NCI-H82 (cell line): ENCODE measurements at regions not wholly inside any gene's neighbourhood (a gene's known extent, or its start where the extent isn't known, plus 50 kb on each side); places are given as distances from the start of the nearest gene placed in this dataset.

ENCODE experiments used
- DNase-seq: peaks from one replicate; lab custom pipeline; 2025; lab: John Stamatoyannopoulos, UW

DNA sequence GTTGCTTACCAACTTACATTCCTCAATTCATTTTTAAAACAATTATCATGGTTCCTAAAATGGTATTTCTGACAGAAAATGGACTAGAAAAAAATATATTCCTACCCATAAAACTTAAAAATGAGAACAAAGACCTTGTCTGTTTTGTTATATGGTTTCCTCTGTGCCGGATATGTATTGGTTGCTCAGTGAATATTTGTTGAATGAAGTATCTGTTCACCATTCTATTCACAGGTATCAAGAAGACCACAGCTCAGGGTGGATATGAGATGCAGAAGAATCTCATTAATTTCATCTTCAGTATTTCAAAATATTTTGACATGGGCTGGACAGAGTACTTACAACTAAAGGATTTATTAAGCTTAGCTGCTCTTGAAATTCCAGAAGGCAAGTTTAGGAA, 58.1 kb downstream of the TUSC7 start:
- DNase-seq, result no peak

DNA sequence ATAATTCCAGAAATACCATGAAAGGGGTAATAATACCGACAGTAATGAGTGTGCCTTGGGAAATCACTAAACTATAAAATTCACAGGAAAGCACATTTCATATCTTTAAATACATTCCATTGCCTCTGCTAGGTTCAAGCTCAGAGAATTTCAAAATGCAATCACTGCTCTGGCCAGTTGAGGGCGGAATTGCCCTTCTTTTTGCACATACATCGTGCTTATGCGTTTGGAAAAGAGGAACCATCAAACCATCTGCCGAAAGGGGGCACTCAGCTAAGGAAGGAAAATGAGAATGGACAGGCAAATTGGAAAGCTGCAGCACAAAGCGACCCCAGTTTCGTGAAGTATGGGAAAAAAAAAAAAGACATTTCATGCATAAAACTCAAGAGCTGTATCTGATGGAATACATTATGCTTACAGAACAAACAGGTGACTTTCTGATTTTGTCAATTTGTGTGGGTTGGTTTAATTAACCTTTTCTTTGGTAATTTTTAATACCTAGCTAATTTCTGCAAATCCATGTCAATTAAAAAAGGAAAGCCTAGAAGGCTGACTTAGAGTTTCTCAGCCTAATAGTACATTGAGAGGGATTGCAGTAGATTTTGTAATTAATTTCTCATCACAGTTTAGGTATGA, 61.4 kb downstream of the TUSC7 start:
- DNase-seq, result peak; percentile 96

DNA sequence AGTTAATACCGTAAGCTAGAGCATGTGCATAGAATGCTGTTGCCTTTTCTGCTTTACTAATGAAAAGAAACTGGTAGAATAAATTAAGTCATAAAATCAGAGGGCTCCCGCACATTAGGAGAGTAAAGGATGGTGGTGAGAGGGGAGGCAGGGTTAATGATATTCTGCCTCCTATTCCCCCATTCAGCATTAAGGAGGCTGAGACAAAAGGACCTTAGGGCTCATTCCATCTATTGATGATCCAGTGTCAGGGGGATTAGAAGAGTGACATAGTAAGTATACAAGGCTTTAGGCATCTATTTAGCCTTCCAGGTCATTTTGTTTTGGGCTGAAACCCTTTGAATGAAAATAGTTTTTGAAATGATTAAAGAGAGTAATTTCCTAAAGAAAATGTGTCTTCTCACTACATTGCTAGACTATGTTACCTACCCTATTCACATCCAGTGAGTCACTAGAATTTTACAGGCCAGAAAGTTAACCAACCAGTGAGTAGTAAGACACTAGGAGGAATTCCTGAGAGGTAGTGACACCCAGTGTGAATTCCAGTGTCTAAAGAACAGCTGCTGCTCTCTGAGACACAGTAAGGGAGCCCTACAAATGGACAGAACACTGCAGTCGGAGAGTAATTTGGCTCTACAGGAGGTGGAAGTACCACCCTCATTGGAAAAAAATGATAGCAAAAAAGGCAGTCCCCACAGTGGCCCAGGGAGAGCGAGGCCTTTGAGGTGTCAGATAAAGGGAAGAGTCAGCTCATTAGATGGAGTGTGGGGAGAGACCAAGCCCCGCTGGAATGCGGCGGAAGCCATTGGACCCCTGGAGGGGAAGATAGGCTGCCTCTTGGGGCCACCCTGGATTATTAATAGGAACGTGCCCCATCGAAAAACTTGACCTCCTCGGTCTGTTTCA, 67.6 kb downstream of the TUSC7 start:
- DNase-seq, result peak; percentile 41

DNA sequence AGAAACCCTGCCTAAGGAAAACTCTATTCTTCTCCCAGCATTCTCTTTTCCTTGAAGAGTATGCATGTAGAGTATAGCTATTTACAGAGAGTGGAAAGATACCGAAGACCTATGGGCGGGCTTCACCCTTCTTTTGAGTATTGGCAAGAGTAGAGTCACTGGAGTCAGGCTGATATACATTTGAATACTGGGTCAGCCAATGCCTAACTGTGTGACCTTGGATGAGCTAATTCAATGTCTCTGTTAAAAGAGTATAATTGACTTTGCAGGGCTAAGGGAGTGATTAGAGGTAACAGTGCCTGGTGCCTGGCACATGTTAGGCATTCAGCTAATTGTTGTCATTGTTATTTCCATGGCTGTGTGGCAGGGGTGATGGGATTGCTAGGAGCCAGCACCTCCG, 75.6 kb downstream of the TUSC7 start:
- peak; percentile 87 for DNase-seq

DNA sequence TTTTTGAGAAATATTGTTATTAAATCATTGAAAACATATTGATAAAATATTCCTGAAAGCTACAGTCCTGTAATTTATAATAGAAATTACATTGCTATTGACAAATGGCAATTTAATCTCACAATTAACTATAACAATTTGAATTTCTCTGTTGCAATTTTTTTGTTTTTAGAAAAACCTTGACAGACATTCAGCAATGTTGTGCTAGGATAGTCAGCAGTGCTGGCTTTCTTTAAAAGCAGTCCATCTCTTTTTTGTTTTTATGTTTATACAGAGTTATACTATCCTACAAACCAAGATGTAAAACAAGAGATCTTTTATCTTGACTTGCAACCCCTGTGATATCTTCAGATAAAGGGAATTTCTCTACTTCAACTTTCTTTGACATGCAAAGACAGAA, 93.1 kb downstream of the TUSC7 start:
- no peak for DNase-seq

DNA sequence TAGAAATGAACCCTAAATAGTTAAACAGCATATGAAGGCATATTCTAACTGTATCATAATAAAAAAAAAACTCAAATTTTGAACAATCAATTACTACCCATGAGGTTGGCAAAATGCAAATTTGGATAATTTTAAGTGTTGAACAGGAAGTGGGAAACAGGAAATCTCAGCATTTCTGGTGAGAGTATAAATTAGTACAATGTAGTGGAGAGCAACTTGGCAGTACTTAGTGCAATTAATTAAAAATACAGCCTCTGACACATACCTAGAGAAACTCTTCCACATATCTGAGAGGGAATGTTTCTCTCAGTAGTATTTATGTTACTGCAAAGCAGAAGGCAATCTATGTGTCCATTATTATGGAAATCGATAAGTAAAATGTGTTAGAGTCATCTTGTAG, 96.8 kb downstream of the TUSC7 start:
- DNase-seq, result no peak

DNA sequence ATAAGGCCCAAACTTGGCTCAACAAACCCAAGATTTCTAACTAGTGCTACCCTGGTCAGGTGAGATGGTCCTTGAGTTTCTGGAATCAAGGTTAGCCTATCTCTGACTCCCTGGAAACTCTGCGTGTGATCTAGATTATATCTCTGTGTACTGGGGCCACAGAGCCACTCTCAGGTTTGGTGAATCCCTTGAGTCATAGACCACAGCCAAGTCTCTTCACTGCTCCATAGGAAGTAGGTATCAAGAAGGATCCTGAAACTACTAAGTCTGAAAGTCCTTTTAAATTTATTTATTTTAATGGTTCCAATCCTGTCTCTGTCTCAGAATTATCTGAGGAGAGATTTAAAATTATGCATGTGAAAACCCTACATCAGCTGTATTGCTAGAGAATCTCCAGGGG, 99.1 kb downstream of the TUSC7 start:
- no peak for DNase-seq

DNA sequence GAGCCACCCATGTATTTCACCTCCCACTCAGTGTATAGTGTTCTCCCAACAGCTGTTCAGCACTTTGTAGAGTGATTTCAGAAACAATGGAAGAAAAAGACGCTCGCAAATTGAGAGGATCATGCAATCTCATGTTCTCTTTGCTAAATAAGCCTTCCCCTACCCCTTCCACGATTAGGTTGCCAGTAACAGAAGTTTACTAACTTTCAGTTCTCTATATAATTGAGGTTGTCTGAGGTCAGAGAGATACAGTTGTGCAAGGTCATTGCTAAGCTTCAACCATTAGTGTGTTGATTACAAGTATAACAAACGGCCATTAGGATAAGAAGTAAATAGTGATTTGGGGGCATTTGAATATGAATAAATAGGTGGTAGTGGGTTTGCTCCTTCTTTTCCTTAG, 99.6 kb downstream of the TUSC7 start:
- DNase-seq, result no peak

DNA sequence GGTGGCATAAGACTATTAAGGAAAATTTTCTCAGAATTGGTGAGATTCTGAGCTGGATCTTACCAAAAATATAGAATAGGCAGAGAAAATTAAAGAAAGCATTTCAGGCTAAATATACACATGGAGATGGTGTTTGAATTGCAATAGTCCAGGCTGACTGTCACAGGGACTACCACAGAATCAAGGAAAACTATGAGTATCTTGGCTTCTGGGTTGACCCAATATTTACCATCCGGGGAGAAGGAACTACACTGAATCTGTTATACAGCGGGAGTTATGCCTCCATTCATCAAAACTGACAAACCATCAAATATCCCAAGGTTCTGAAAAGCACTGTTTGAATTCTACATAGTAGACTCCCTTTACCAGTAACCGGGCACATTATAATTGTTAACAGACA, 102.2 kb downstream of the TUSC7 start:
- DNase-seq, result no peak

DNA sequence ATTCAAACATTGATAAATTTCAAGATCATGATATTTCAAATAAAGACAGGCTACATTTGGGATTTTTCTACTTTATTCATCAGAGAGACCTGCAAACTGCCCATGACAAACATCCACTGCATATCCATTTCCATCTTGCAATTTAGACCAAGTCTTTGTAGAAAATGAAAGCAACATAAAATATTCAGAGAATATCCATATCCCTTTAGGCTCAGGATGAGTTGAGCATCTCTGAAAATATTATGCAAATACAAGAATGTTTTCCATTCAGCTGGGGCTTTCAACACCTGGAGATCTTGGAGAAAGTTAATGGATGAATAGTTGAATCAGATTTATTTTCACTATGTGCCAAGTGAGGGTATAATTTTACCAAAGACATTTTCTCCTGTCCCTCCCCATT, 103.4 kb downstream of the TUSC7 start:
- no peak for DNase-seq

DNA sequence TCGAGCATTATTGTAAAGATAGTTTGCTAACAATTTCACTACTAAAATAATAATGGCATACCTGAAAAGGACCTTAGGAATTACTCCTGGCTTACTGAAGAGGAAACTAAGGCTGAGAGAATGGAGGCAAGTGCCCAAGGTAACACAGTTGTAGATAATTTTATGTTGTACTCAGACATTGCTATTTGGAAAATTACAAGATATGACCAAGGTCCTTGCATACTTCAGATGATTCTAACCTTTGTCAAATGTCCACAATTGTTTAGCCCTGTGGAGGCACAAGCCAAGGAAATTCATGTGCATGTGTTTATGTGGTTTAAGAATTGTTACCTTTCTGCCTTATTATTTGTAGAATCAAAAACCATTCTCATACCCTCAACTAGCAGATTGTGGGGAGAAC, 105.7 kb downstream of the TUSC7 start:
- no peak for DNase-seq

DNA sequence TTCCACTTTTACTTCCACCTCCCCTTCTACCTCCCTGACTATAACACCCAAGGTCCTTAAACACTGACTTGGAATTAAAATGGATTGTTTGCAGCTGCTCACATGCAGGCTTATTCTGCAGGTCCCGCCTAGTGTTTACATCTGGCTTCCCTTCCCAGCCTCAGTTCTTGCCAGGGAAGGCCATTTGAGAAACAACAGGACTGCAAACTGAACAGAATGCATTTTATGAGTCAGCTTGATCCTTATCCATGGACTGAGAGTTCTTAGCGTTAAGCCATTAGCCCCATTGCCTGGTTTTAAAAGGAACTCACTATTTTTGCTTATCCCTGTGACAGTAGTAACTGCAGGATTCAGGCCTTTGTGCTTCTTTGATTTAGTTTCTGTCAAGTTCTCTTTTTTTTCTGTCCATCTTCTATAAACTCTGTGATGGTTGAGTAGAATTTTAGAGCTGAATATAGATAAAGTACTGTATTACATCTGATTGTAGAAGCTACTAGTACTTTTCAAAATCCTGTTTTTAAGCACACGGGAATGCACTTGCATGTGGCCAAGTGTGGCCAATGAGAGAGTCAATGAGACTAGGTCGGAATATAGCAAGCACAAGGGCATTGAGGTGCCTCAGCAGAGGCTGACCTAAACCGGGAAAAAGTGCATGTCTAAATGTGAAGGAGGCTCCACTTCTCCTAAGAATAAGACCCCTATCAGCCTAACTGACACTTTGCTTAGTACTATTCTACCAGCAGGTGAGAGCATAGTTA, 106.4 kb downstream of the TUSC7 start:
- DNase-seq, result peak; percentile 90

DNA sequence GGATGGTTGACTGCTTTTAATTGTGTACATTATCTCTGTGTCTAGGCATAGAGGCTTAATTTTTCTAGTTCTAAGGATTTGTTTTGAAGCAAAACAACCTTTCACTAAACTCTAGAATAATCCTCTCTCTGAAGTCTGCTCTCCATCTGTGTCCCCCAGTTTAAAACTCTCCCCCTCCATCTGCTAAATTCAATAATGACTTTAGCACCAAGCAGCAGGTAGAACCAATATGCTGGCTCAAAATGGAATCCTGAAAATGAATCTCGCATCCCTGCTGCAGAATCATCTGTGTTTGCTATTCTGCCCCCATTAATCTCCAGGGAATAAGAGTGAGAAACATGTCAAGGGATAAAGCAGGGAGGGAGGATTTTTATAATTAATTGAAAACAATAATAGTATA, 111.8 kb downstream of the TUSC7 start:
- peak; percentile 94 for DNase-seq

DNA sequence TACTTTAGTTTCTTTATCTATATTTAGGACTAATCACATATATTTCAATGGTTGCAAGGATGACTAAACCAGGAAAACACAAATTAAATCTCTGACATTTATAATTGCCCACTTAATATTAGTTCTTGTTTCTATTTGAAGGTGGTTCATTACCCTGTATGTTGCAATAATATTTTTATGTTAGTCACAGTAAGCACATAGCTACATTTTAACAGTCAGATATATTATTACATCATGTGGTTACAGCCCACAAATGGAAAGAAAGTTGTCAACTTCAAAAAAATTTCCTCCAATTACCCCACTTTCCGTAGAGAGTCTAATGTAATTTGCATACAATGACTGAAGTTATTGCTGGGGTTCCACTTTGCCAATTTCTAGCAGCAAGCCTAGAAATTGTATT, 114.6 kb downstream of the TUSC7 start:
- no peak for DNase-seq

DNA sequence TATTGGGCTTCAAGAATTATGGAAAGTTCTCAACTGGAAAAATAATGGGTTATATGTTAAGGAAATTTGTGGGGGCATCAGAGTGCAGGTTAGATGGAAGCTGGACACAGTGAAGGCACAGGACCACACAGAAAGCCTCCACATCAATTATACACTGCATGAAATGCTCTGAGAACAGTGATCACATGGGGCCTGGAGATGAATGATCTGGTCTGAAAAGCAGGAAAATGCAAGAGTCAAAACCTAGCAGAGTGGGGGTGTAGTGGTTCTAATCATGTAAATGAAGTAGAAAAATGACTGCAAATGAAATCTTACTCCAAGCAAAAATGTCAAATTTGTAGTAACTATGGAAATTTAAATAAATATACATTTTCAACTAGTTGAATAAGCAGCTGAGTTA, 123.6 kb downstream of the TUSC7 start:
- DNase-seq, result no peak

DNA sequence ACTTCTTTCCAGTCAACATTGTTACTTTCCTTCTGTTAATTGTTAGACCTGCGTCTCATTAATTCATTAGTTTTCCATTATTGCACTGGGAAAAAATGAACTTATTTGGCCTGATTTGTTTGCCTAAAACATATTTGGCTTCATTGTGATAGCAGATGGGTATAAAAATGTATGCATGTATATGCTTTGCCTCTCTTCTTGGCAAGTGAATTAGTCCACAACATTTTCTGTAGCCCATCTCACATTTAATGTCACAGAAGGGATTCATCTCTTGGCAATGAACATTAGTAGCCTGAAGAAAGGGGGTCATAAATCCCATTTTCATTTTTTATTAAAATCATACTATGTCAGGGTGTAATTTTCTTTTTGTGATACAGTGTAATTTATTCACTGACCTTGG, 125.2 kb downstream of the TUSC7 start:
- DNase-seq, result no peak

DNA sequence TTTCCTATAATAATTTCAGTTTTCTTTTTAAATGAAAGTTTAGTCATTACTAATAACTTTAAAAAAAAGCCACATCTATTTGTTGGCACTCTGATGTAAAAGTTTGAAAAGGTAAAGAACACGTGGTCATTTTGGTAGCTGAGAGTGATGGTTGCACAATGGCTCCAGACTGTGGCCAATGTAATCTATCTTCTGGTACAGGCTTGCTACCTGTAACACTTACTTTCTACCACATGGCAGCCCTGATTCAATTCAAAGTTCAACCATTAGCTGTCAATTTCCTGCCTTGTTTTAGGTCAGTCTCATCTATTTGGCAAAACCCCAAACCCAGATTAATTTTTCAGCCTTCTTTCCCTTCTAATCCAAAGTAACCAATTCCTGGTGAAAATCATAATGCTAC, 126.1 kb downstream of the TUSC7 start:
- no peak for DNase-seq

DNA sequence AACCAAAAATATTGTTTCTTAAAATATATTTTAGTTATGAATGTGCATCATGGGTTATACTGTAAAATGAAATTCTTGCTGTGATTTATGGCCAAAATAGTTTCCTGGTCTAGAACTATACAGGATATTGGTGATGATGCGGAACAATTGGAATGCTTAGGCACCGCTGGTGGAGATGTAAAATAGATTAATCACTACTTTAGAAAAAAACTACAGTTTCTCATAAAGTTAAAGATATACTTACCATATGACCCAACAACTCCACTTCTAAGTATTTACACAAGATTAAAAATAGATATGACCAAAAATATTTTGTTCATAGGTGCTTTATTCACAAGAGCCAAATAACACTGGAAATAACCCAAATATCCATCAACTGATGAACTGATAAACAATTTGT, 126.7 kb downstream of the TUSC7 start:
- DNase-seq, result no peak

DNA sequence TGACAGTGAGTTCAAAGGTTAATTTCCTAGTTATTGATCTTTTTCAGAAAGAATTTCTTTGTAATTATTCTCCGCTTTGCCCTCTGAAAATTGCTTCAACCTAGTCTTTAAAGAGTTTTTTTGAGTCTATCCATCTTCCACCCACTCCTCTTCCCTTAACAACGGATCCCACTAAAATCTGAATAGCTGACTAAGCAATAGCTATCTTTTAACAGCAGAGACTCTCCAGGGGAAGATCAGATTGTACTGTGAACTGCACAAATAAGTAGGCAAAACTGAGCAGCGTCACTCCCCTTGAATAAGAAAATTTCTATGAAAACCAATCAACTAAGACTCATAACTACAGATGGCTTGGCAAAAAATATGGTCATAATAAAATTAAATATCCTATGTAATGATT, 127.9 kb downstream of the TUSC7 start:
- no peak for DNase-seq

DNA sequence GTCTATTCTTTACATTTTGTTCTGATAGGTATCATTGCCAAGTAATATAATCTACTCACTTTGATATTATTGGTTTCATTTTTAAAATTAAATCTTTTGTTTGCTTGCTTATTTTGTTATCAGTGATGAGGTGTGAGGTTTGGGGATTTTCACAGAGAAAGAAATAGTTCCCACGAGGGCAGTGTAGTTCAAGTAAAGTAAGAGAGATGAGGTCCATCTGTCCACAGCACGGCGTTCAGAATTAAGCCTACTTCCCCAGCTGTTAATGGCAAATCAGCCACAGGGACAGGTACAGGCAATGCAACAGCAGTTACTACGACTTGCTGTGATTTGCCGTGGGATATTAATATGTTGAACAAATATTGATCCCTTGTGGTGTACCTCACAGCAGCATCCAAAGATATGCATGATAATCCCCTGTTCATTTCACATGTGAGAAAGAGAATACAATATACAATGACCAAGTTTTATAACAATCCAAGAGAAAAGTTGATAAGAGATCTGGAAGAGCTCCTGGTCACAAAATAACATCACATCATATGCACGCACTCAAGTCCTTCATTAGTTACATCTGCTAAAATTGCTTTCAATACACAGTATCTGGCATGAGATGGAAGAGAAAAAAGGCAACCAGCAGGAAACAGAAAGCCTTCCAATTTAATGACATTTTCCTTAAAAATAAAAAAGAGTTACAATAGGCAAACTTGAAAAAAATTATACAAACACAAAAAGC, 131.6 kb downstream of the TUSC7 start:
- peak; percentile 84 for DNase-seq

DNA sequence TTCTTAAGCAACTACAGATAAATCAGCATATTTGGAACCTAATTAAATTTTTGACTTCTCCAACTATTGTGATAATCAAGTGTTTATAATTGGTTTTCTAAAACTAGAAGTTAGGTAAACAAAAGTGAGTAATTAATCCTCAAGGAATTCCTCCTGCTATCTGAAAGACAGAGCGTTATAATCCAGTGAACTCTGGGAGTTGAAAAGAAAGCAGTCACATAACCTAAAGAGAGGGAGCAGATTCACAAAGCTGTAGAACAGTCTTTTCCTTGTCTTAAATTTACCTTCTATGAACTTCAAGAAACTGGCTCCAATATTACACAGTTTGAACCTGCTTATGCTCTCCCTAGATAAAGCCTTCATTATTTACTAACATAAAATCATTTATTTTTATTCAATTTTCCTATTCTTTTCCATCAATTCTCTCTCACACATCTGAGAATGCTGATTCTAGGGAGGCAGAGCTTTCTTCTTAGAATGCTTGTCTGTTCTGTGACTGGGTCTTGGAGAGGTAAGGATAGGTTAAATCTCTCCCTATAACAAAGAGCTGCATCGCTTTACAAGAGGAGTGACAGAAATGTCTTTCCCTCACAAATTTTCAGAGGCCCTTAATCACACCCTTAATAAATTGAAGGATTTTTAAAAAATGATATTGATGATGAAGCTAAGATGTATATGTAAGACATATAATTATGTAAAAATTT, 132.8 kb downstream of the TUSC7 start:
- peak; percentile 24 for DNase-seq
